ENCODE measurements at regions not wholly inside any gene's neighbourhood (a gene's known extent, or its start where the extent isn't known, plus 50 kb on each side); places are given as distances from the start of the nearest gene placed in this dataset.

- Histone ChIP-seq H3K36me3 (ENCODE audit: insufficient read depth, low read length) (no peaks in the 10 kb centered on the region), H3K4me1 (ENCODE audit: insufficient read depth, low read length) (peaks cover 31% of the 10 kb centered on the region; the same call in 1 of the 2 replicates), H3K9ac (ENCODE audit: low read depth, low read length) (no peak overlapping the region), H3K4me3 (ENCODE audit: low read length) (no peak overlapping the region), H3K27me3 (ENCODE audit: insufficient read depth, low read length) (peaks cover 24% of the 10 kb centered on the region), H3K9me3 (ENCODE audit: insufficient read depth, low read depth, low read length) (no peaks in the 10 kb centered on the region), H3K27ac (ENCODE audit: low read depth, low read length) (no peak overlapping the region)
- WGBS, result 87% methylated on average over 4 of the region's 4 CpGs
Measured at GRCh38 chr2:176650104-176650837, 381.0 kb downstream of the MTX2 start.

- Histone ChIP-seq H3K27ac (ENCODE audit: low read depth, low read length) (no peak overlapping the region), H3K9me3 (ENCODE audit: insufficient read depth, low read depth, low read length) (no peaks in the 10 kb centered on the region), H3K4me1 (ENCODE audit: insufficient read depth, low read length) (peaks cover 31% of the 10 kb centered on the region; the same call in 1 of the 2 replicates), H3K27me3 (ENCODE audit: insufficient read depth, low read length) (peaks cover 24% of the 10 kb centered on the region), H3K36me3 (ENCODE audit: insufficient read depth, low read length) (no peaks in the 10 kb centered on the region), H3K4me3 (ENCODE audit: low read length) (no peak overlapping the region), H3K9ac (ENCODE audit: low read depth, low read length) (no peak overlapping the region)
- WGBS, result 93% methylated on average over 9 of the region's 13 CpGs
Measured at GRCh38 chr2:176650838-176651555, 381.8 kb downstream of the MTX2 start.

- Histone ChIP-seq H3K27me3 (ENCODE audit: insufficient read depth, low read length) (peaks cover 15% of the 10 kb centered on the region), H3K4me3 (ENCODE audit: low read length) (no peak overlapping the region), H3K9ac (ENCODE audit: low read depth, low read length) (no peak overlapping the region), H3K4me1 (ENCODE audit: insufficient read depth, low read length) (peaks cover 20% of the 10 kb centered on the region; the same call in 1 of the 2 replicates), H3K27ac (ENCODE audit: low read depth, low read length) (no peak overlapping the region), H3K9me3 (ENCODE audit: insufficient read depth, low read depth, low read length) (no peaks in the 10 kb centered on the region), H3K36me3 (ENCODE audit: insufficient read depth, low read length) (no peaks in the 10 kb centered on the region)
- WGBS, result 61% methylated on average over 9 of the region's 9 CpGs
Measured at GRCh38 chr2:176652300-176653182, 383.3 kb downstream of the MTX2 start.

GRCh38 chr2:176653479-176654443, 384.5 kb downstream of the MTX2 start:
- 28% methylated on average over 8 of the region's 10 CpGs for WGBS
- Histone ChIP-seq H3K36me3 (ENCODE audit: insufficient read depth, low read length) (no peaks in the 10 kb centered on the region), H3K27me3 (ENCODE audit: insufficient read depth, low read length) (peaks cover 9% of the 10 kb centered on the region; the same call in 1 of the 2 replicates), H3K4me1 (ENCODE audit: insufficient read depth, low read length) (peaks cover 14% of the 10 kb centered on the region; the same call in 1 of the 2 replicates), H3K9ac (ENCODE audit: low read depth, low read length) (no peak overlapping the region), H3K27ac (ENCODE audit: low read depth, low read length) (no peak overlapping the region), H3K9me3 (ENCODE audit: insufficient read depth, low read depth, low read length) (no peaks in the 10 kb centered on the region), H3K4me3 (ENCODE audit: low read length) (no peak overlapping the region)

- H3K27me3 ChIP-seq (ENCODE audit: insufficient read depth, low read length), result peaks cover 8% of the 10 kb centered on the region
- no peak overlapping the region for H3K9ac ChIP-seq (ENCODE audit: low read depth, low read length)
- 84% methylated on average over 1 of the region's 2 CpGs for WGBS
- no peak overlapping the region for H3K4me3 ChIP-seq (ENCODE audit: low read length)
- H3K4me1 ChIP-seq (ENCODE audit: insufficient read depth, low read length), result peaks cover 14% of the 10 kb centered on the region; the same call in 1 of the 2 replicates
- H3K27ac ChIP-seq (ENCODE audit: low read depth, low read length), result no peak overlapping the region
- no peaks in the 10 kb centered on the region for H3K36me3 ChIP-seq (ENCODE audit: insufficient read depth, low read length)
- H3K9me3 ChIP-seq (ENCODE audit: insufficient read depth, low read depth, low read length), result no peaks in the 10 kb centered on the region
Measured at GRCh38 chr2:176656038-176656775, 387.0 kb downstream of the MTX2 start.

- 88% methylated on average over 2 of the region's 2 CpGs for WGBS
- Histone ChIP-seq H3K4me1 (ENCODE audit: insufficient read depth, low read length) (peaks cover 14% of the 10 kb centered on the region; the same call in 1 of the 2 replicates), H3K4me3 (ENCODE audit: low read length) (no peak overlapping the region), H3K9me3 (ENCODE audit: insufficient read depth, low read depth, low read length) (no peaks in the 10 kb centered on the region), H3K9ac (ENCODE audit: low read depth, low read length) (no peak overlapping the region), H3K27me3 (ENCODE audit: insufficient read depth, low read length) (peaks cover 8% of the 10 kb centered on the region), H3K27ac (ENCODE audit: low read depth, low read length) (no peak overlapping the region), H3K36me3 (ENCODE audit: insufficient read depth, low read length) (no peaks in the 10 kb centered on the region)
Measured at GRCh38 chr2:176656776-176657140, 387.5 kb downstream of the MTX2 start.

- Histone ChIP-seq H3K36me3 (ENCODE audit: insufficient read depth, low read length) (no peaks in the 10 kb centered on the region), H3K4me3 (ENCODE audit: low read length) (no peak overlapping the region), H3K4me1 (ENCODE audit: insufficient read depth, low read length) (peaks cover 14% of the 10 kb centered on the region; the same call in 1 of the 2 replicates), H3K9me3 (ENCODE audit: insufficient read depth, low read depth, low read length) (no peaks in the 10 kb centered on the region), H3K27me3 (ENCODE audit: insufficient read depth, low read length) (peaks cover 10% of the 10 kb centered on the region), H3K27ac (ENCODE audit: low read depth, low read length) (no peak overlapping the region), H3K9ac (ENCODE audit: low read depth, low read length) (no peak overlapping the region)
- 100% methylated on average over 2 of the region's 2 CpGs for WGBS
Measured at GRCh38 chr2:176657393-176657792, 388.2 kb downstream of the MTX2 start.

GRCh38 chr2:176658708-176659107, 389.5 kb downstream of the MTX2 start:
- Histone ChIP-seq H3K9ac (ENCODE audit: low read depth, low read length) (no peak overlapping the region), H3K36me3 (ENCODE audit: insufficient read depth, low read length) (no peaks in the 10 kb centered on the region), H3K4me1 (ENCODE audit: insufficient read depth, low read length) (peaks cover 9% of the 10 kb centered on the region; the same call in 1 of the 2 replicates), H3K9me3 (ENCODE audit: insufficient read depth, low read depth, low read length) (no peaks in the 10 kb centered on the region), H3K27me3 (ENCODE audit: insufficient read depth, low read length) (peaks cover 24% of the 10 kb centered on the region), H3K27ac (ENCODE audit: low read depth, low read length) (no peak overlapping the region), H3K4me3 (ENCODE audit: low read length) (no peak overlapping the region)
- 92% methylated on average over 4 of the region's 4 CpGs for WGBS

GRCh38 chr2:176662753-176663152, 393.5 kb downstream of the MTX2 start:
- WGBS, result 96% methylated on average over 2 of the region's 2 CpGs
- Histone ChIP-seq H3K27ac (ENCODE audit: low read depth, low read length) (no peak overlapping the region), H3K36me3 (ENCODE audit: insufficient read depth, low read length) (no peaks in the 10 kb centered on the region), H3K4me1 (ENCODE audit: insufficient read depth, low read length) (no peaks in the 10 kb centered on the region; the same call in 1 of the 2 replicates), H3K27me3 (ENCODE audit: insufficient read depth, low read length) (peaks cover 42% of the 10 kb centered on the region), H3K9me3 (ENCODE audit: insufficient read depth, low read depth, low read length) (no peaks in the 10 kb centered on the region), H3K4me3 (ENCODE audit: low read length) (no peak overlapping the region), H3K9ac (ENCODE audit: low read depth, low read length) (no peak overlapping the region)

Measured in HUES64 (cell line).